ENCODE measurements at regions not wholly inside any gene's neighbourhood (a gene's known extent, or its start where the extent isn't known, plus 50 kb on each side); places are given as distances from the start of the nearest gene placed in this dataset.

- no peak for TF ChIP-seq CTCF (conservative IDR thresholded peaks at IDR 0.05)
- no peak for TF ChIP-seq ZFX (IDR thresholded peaks at IDR 0.05)
Observed at GRCh38 chr4:128358231-128358912, 70.8 kb upstream of the PGRMC2 start.
